Ovary (tissue), 7 donors: ENCODE measurements at regions not wholly inside any gene's neighbourhood (a gene's known extent, or its start where the extent isn't known, plus 50 kb on each side); places are given as distances from the start of the nearest gene placed in this dataset.
"Not testable (repeated sequence)": the region's sequence is repeated elsewhere in the genome, so short reads cannot be mapped to it uniquely, and the experiment has no call there.

ENCODE experiments used
- DNase-seq, 5 donors: peaks; one replicate each; pipeline ENCODE4 v3.0.0-alpha.2; 2019 to 2020
- H3K27ac ChIP-seq, 2 donors: fragments of 200-600 bp; one replicate each; pipeline versions ENCODE4 v1.5.1 to v1.8.0; 2019 to 2022
- H3K27me3 ChIP-seq: fragments of 200-600 bp; one replicate; pipeline ENCODE4 v1.8.0; 2022
- H3K36me3 ChIP-seq: fragments of 200-600 bp; sonication (generic); one replicate; pipeline ENCODE4 v1.5.1; 2019
- H3K4me1 ChIP-seq: one replicate; pipeline ENCODE4 v1.8.1; 2013; ENCODE audit warnings: mild to moderate bottlenecking, moderate library complexity; ENCODE audit not compliant: insufficient read depth
- H3K4me3 ChIP-seq: fragments of 200-600 bp; sonication (generic); one replicate; pipeline ENCODE4 v1.5.1; 2017
- H3K9me3 ChIP-seq, 2 donors: fragments of 200-600 bp in 1 of 2; sonication (generic) in 1 of 2; one replicate each; pipeline versions ENCODE4 v1.5.1 to v1.8.1; 2013 to 2019; ENCODE audit warnings: mild to moderate bottlenecking in 1 of 2, moderate library complexity in 1 of 2
- CTCF ChIP-seq, 3 donors: fragments of 450-650 bp in 2 of 3; fragments of 200-600 bp in 1 of 3; IDR thresholded peaks; one replicate each; pipeline versions ENCODE4 v1.5.1 to v1.8.0; 2016 to 2022; ENCODE audit warnings: antibody characterized with exemption in 3 of 3, mild to moderate bottlenecking in 1 of 3
- EP300 ChIP-seq: sonication (generic); formaldehyde crosslinking; IDR thresholded peaks from one replicate; pipeline ENCODE4 v1.6.1; 2017; ENCODE audit warnings: antibody characterized with exemption
- POLR2A ChIP-seq: fragments of 450-650 bp; IDR thresholded peaks from one replicate; pipeline ENCODE4 v1.6.1; 2017; ENCODE audit warnings: antibody characterized with exemption, mild to moderate bottlenecking, moderate library complexity
- WGBS, 3 donors: extraction: QIAGEN DNeasy Blood & Tissue Kit in 1 of 3; methylation state at CpG; one replicate each; pipeline versions ENCODE4 v1.1.5 to v1.1.7; 2013 to 2017; 5-methylcytosine and 5-hydroxymethylcytosine counted together
- intact Hi-C, 4 donors: fragments of 100-400 bp; cut with DNase I; formaldehyde crosslinking; loops; one replicate each; pipeline versions ENCODE4 v1.11.0 to v1.15.1; 2022 to 2023
- donor health status: DM: no; HTN: no; CAD: no; lungs with moderate emphysema.
- donor health status: DM: no; HTN: no; CAD: no.
- donor health status: Bipolar disorder and iron deficiency.
- donor health status: DM: no; HTN: no; CAD: no.
- donor health status: DM: yes; HTN: yes; CAD: no.

DNA sequence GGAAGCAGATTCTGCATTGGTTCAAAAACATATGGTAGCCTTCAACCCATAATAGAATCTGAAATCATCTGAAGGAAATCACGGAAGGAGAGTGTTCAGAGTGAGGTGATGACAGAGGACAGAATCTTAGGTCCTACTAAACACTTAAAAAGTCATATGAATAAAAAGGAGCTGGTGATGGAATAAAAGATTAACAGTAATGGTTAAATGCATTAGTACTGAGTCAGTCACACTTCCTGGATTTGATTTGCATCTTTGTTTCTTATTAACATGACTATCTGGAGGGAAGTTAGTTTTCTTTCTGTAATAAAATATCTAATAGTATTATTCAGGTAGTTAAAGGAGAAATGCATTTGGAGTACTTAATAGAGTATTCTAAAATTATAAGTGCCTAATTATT is 296.3 kb upstream of the ATXN7L3B start:
- Histone ChIP-seq H3K4me1 (no peaks in the 10 kb centered on the region), H3K27me3 (no peaks in the 10 kb centered on the region), H3K36me3 (no peaks in the 10 kb centered on the region), H3K27ac (no peak overlapping the region), H3K4me3 (no peak overlapping the region), H3K9me3 (no peaks in the 10 kb centered on the region)
- WGBS, 3 donors = 75 to 87% (median 82%) methylated on average over 1 of the region's 1 CpG
- intact Hi-C loops = no loop called here
- no peak for DNase-seq
- no peak for TF ChIP-seq CTCF (IDR thresholded peaks at IDR 0.05)
- no peak for TF ChIP-seq EP300
- no peak for TF ChIP-seq POLR2A

GRCh38 chr12:74242088-74242487 is 295.5 kb upstream of the ATXN7L3B start:
- no peaks in the 10 kb centered on the region for H3K4me1 ChIP-seq
- no peak overlapping the region for H3K27ac ChIP-seq
- intact Hi-C loops = no loop called here
- H3K36me3 ChIP-seq = no peaks in the 10 kb centered on the region
- no peaks in the 10 kb centered on the region for H3K27me3 ChIP-seq
- no peak for TF ChIP-seq POLR2A
- no peaks in the 10 kb centered on the region for H3K9me3 ChIP-seq
- WGBS, 3 donors = 90 to 98% (median 98%) methylated on average over 2 of the region's 2 CpGs
- H3K4me3 ChIP-seq = no peak overlapping the region
- no peak for DNase-seq

DNA sequence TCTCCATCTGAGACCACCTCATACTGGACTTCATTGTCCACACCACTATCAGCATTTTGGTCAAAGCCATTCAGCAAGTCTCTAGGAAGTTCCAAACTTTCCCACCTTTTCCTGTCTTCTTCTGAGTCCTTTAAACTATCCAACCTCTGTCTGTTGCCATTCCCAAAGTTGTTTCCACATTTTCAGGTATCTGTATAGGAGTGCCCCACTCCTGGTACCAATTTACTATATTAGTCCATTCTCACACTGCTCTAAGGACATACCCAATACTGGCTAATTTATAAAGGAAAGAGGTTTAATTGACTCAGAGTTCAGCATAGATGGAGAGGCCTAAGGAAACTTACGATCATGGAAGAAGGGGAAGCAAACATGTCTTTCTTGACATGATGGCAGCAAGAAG is 292.2 kb upstream of the ATXN7L3B start:
- Histone ChIP-seq H3K27me3 (no peaks in the 10 kb centered on the region), H3K27ac (no peak overlapping the region), H3K36me3 (no peaks in the 10 kb centered on the region), H3K9me3 (no peaks in the 10 kb centered on the region), H3K4me1 (no peaks in the 10 kb centered on the region), H3K4me3 (no peak overlapping the region)
- DNase-seq = no peak
- intact Hi-C loops = no loop called here
- WGBS, 3 donors = 95 to 100% (median 96%) methylated on average over 1 of the region's 1 CpG
- no peak for TF ChIP-seq EP300
- no peak for TF ChIP-seq POLR2A
- TF ChIP-seq CTCF (IDR thresholded peaks at IDR 0.05) = no peak

- no peaks in the 10 kb centered on the region for H3K9me3 ChIP-seq
- TF ChIP-seq EP300 (no peak), CTCF (IDR thresholded peaks at IDR 0.05) (no peak), POLR2A (no peak)
- no peak overlapping the region for H3K4me3 ChIP-seq
- H3K27me3 ChIP-seq = no peaks in the 10 kb centered on the region
- H3K27ac ChIP-seq = no peak overlapping the region
- no peak for DNase-seq
- intact Hi-C loops = no loop called here
- no peaks in the 10 kb centered on the region for H3K36me3 ChIP-seq
- WGBS, 3 donors = 49 to 58% (median 52%) methylated on average over 1 of the region's 1 CpG
- no peaks in the 10 kb centered on the region for H3K4me1 ChIP-seq
These were observed 286.7 kb upstream of the ATXN7L3B start for GRCh38 chr12:74250891-74251290.

DNA sequence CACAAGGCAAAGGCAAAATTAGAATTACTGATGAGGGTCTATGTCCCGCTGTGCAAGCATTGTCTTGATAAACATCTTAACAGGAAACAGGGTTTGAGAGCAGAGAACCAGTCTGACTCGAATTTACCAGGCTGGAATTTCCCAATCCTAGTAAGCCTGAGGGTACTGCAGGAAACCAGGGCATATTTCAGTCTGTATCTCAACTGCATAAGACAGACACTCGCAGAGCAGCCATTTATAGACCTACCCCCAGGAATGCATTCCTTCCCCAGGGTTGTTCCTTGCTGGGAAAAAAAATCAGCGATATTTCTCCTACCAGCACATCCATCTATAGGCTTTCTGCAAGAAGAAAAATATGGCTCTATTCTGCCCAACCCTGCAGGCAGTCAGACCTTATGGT is 283.8 kb upstream of the ATXN7L3B start:
- H3K4me3 ChIP-seq, DNase-seq, H3K9me3 ChIP-seq, intact Hi-C loops, H3K27ac ChIP-seq, H3K36me3 ChIP-seq, H3K27me3 ChIP-seq, H3K4me1 ChIP-seq: not testable (repeated sequence)
- WGBS, 3 donors = 88 to 92% (median 91%) methylated on average over 4 of the region's 4 CpGs

- no peak for DNase-seq
- Histone ChIP-seq H3K9me3 (no peaks in the 10 kb centered on the region), H3K4me3 (no peak overlapping the region), H3K36me3 (no peaks in the 10 kb centered on the region), H3K27me3 (no peaks in the 10 kb centered on the region), H3K4me1 (no peaks in the 10 kb centered on the region), H3K27ac (no peak overlapping the region)
- TF ChIP-seq CTCF (IDR thresholded peaks at IDR 0.05) (no peak), POLR2A (no peak), EP300 (no peak)
- intact Hi-C loops = no loop called here
These were observed 282.9 kb upstream of the ATXN7L3B start for GRCh38 chr12:74254784-74255183.
